B cell (primary cell): ENCODE measurements at regions not wholly inside any gene's neighbourhood (a gene's known extent, or its start where the extent isn't known, plus 50 kb on each side); places are given as distances from the start of the nearest gene placed in this dataset.

Source experiments
- ATAC-seq: fragments of 200-7000 bp; cut with Tn5 transposase; one replicate; pipeline ENCODE4 v1.10.0; 2021; ENCODE audit warnings: low read depth, mild to moderate bottlenecking, moderate number of reproducible peaks, moderate library complexity
- CTCF ChIA-PET: fragments of 350-600 bp; sonication (Branson Sonifier 250); formaldehyde crosslinking; loops from one replicate; lab custom pipeline; 2021; ENCODE audit warnings: antibody characterized with exemption, inconsistent platforms; lab: Charles Lee
- POLR2A ChIA-PET: fragments of 350-600 bp; sonication (Branson Sonifier 250); formaldehyde crosslinking; loops from one replicate; lab custom pipeline; 2021; ENCODE audit warnings: antibody characterized with exemption; lab: Charles Lee
- DNase-seq: peaks from one replicate; pipeline ENCODE4 v3.0.0; 2013
- H2AFZ ChIP-seq: 2 replicates; pipeline ENCODE4 v1.6.1; 2012; ENCODE audit warnings: mild to moderate bottlenecking, low read depth, low read length; ENCODE audit not compliant: insufficient read depth, poor library complexity, severe bottlenecking
- H3K27ac ChIP-seq, 2 donors: 1 replicate in 1 of 2; 2 replicates in 1 of 2; pipeline ENCODE4 v1.5.1; 2012 to 2013; ENCODE audit warnings: low read length in 2 of 2, mild to moderate bottlenecking in 2 of 2, moderate library complexity in 1 of 2
- H3K27me3 ChIP-seq, 4 experiments: fragments of 200-600 bp in 1 of 4; sonication (generic) in 1 of 4; replicated peaks in 1 of 4; 1 replicate in 2 of 4; 2 replicates in 2 of 4; pipeline versions ENCODE4 v1.6.1 to v1.7.0; 2013 to 2016; ENCODE audit warnings: low read length in 3 of 4, mild to moderate bottlenecking in 2 of 4, mixed read lengths in 1 of 4, moderate library complexity in 1 of 4; ENCODE audit not compliant: insufficient read depth in 4 of 4, control insufficient read depth in 3 of 4; ENCODE audit errors: control extremely low read depth in 1 of 4
- H3K36me3 ChIP-seq, 2 experiments: replicated peaks in 1 of 2; 1 replicate in 1 of 2; 2 replicates in 1 of 2; pipeline versions ENCODE4 v1.6.1 to v1.7.1; 2013; ENCODE audit warnings: low read length in 1 of 2; ENCODE audit not compliant: insufficient read depth in 2 of 2, control insufficient read depth in 1 of 2; ENCODE audit errors: control extremely low read depth in 1 of 2, extremely low read depth in 1 of 2
- H3K4me1 ChIP-seq, 2 donors: fragments of 200-600 bp in 1 of 2; sonication (generic) in 1 of 2; 1 replicate in 1 of 2; 2 replicates in 1 of 2; pipeline versions ENCODE4 v1.5.1 to v1.6.1; 2013 to 2017; ENCODE audit warnings: low read length in 2 of 2; ENCODE audit not compliant: control insufficient read depth in 2 of 2, insufficient read depth in 2 of 2
- H3K4me2 ChIP-seq: replicated peaks from 2 replicates; pipeline ENCODE3; 2012; ENCODE audit warnings: mild to moderate bottlenecking, low read depth, low read length; ENCODE audit not compliant: poor library complexity, severe bottlenecking
- H3K4me3 ChIP-seq, 5 experiments: fragments of 200-600 bp in 1 of 5; sonication (generic) in 1 of 5; 1 replicate in 3 of 5; 2 replicates in 2 of 5; pipeline versions ENCODE4 v1.5.1 to v1.7.0; 2011 to 2016; ENCODE audit warnings: low read length in 4 of 5, mild to moderate bottlenecking in 4 of 5, low read depth in 2 of 5, control low read depth in 1 of 5, moderate library complexity in 1 of 5; ENCODE audit not compliant: insufficient read depth in 1 of 5; ENCODE audit errors: control extremely low read depth in 1 of 5, extremely low read depth in 1 of 5
- H3K79me2 ChIP-seq: fragments of 200-600 bp; sonication (generic); one replicate; pipeline ENCODE4 v1.6.0; 2016; ENCODE audit warnings: low read length; ENCODE audit not compliant: control insufficient read depth, insufficient read depth
- H3K9ac ChIP-seq: fragments of 200-600 bp; sonication (generic); 2 replicates; pipeline ENCODE4 v1.6.1; 2017; ENCODE audit warnings: mild to moderate bottlenecking, low read length, moderate library complexity
- H3K9me3 ChIP-seq, 3 donors: one replicate each; pipeline versions ENCODE4 v1.6.1 to v1.7.1; 2013; ENCODE audit warnings: low read length in 2 of 3; ENCODE audit not compliant: control insufficient read depth in 2 of 3, insufficient read depth in 1 of 3; ENCODE audit errors: control extremely low read depth in 1 of 3
- H4K20me1 ChIP-seq: 2 replicates; pipeline ENCODE4 v1.6.0; 2012; ENCODE audit warnings: mild to moderate bottlenecking, low read length; ENCODE audit not compliant: insufficient read depth, control insufficient read depth, poor library complexity, severe bottlenecking
- H3K27ac Mint-ChIP-seq: one replicate; pipeline ENCODE4 v1.8.0; 2021; ENCODE audit warnings: mixed read lengths
- H3K27me3 Mint-ChIP-seq: one replicate; pipeline ENCODE4 v1.8.0; 2021; ENCODE audit warnings: mixed read lengths
- H3K4me1 Mint-ChIP-seq: one replicate; pipeline ENCODE4 v1.8.0; 2021; ENCODE audit warnings: mixed read lengths
- H3K4me3 Mint-ChIP-seq: one replicate; pipeline ENCODE4 v1.8.0; 2021; ENCODE audit warnings: mixed read lengths
- H3K9me3 Mint-ChIP-seq: one replicate; pipeline ENCODE4 v1.8.0; 2022; ENCODE audit warnings: mixed read lengths; ENCODE audit not compliant: insufficient read depth
- EZH2 ChIP-seq: IDR thresholded peaks from 2 replicates; pipeline ENCODE4 v1.6.1; 2012; ENCODE audit warnings: borderline replicate concordance, low read depth, mild to moderate bottlenecking, moderate library complexity, low read length; ENCODE audit not compliant: insufficient read depth, poor library complexity, severe bottlenecking
- WGBS: methylation state at CpG from one replicate; pipeline ENCODE4 v1.1.5; 2013; ENCODE audit warnings: missing lambda C conversion rate; ENCODE audit not compliant: insufficient coverage; 5-methylcytosine and 5-hydroxymethylcytosine counted together
- intact Hi-C: fragments of 100-400 bp; cut with micrococcal nuclease; formaldehyde crosslinking; loops from one replicate; pipeline ENCODE4 v1.10.0; 2022
- TF ChIP-seq, protein P1 (sequence below): fragments of 200-600 bp; IDR thresholded peaks from one replicate; pipeline ENCODE4 v1.8.0; 2022; ENCODE audit warnings: antibody characterized with exemption, mild to moderate bottlenecking

DNA sequence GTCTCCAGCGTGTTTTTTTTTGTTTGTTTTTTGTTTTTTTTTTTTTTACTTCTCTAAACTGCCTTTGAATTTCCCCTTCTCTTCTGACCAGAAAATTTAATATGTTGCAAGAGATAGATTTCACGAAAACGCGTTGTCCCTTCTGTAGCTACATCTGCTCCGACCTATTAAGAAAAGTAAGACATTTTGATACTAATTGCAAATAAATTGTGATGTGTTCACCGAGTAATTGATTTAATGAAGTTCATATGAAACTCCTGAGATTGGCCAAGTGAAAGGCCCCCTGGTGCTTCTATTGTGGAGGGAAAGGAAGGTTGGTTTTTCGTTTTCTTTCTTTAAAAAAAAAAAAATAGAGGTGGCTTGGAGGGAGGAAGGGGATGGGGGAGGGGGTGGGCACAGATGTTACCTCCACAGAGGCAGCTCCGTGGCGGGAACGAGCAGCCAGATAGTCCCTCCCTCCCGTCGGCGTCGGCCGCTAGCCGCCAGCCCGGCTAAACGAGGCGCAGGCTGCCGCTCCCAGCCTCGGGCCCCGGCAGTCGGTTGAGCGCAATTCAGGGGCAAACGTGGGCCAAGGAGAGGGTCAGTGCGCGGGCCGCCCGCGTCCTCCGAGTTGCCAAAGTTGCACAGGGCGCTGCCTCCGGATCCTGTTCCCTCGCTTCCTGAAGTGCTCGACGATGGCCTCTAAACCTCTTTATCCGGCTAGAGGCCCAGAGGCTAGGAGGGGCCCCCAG lies 139.1 kb upstream of the ZIC3 start:
- peaks cover 34% of the 10 kb centered on the region for H3K27me3 Mint-ChIP-seq
- H3K27me3 ChIP-seq: peaks cover 0 to 39% (median 16%) of the 10 kb centered on the region in 4 experiments
- CTCF ChIA-PET: no interaction called here

DNA sequence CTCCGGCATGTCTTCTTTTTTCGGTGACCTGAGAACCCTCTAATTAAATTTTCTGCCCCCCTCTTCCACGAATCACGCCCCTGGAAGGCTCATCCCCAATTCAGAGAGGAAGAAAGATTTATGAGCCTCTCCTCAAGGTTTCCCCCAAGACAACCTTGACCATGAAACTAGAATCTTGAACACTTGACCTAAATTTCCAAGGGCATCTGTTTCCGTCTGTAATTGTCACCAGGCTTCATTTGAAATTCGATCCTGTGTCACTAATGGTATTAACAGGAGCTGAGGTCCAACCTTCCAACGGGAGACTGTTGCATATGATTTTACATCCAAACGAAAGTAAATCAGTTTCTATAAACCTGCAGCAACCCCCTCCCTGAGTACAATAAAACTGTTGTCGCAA lies 139.9 kb upstream of the ZIC3 start:
- H3K27ac Mint-ChIP-seq: no peak overlapping the region
- Histone ChIP-seq H3K36me3 (no peaks in the 10 kb centered on the region), H2AFZ (no peak overlapping the region), H3K4me1 (peaks cover 11 to 17% of the 10 kb centered on the region in 2 donors), H3K9me3 (peaks cover 0 to 22% (median 0%) of the 10 kb centered on the region in 3 donors), H3K4me3 (no peak overlapping the region), H3K9ac (no peak overlapping the region), H3K4me2 (no peak overlapping the region), H3K79me2 (no peaks in the 10 kb centered on the region), H3K27ac (no peak overlapping the region), H3K27me3 (peaks cover 0 to 39% (median 16%) of the 10 kb centered on the region in 4 experiments), H4K20me1 (no peaks in the 10 kb centered on the region)
- no peaks in the 10 kb centered on the region for H3K9me3 Mint-ChIP-seq
- H3K27me3 Mint-ChIP-seq: peaks cover 34% of the 10 kb centered on the region
- DNase-seq: no peak
- CTCF ChIA-PET: no interaction called here
- TF ChIP-seq, protein P1, sequence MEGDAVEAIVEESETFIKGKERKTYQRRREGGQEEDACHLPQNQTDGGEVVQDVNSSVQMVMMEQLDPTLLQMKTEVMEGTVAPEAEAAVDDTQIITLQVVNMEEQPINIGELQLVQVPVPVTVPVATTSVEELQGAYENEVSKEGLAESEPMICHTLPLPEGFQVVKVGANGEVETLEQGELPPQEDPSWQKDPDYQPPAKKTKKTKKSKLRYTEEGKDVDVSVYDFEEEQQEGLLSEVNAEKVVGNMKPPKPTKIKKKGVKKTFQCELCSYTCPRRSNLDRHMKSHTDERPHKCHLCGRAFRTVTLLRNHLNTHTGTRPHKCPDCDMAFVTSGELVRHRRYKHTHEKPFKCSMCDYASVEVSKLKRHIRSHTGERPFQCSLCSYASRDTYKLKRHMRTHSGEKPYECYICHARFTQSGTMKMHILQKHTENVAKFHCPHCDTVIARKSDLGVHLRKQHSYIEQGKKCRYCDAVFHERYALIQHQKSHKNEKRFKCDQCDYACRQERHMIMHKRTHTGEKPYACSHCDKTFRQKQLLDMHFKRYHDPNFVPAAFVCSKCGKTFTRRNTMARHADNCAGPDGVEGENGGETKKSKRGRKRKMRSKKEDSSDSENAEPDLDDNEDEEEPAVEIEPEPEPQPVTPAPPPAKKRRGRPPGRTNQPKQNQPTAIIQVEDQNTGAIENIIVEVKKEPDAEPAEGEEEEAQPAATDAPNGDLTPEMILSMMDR: no peak
- TF ChIP-seq EZH2: no peak
- H3K4me1 Mint-ChIP-seq: peaks cover 10% of the 10 kb centered on the region
- no peak for ATAC-seq
- H3K4me3 Mint-ChIP-seq: no peak overlapping the region
- WGBS: 0% methylated on average over 1 of the region's 9 CpGs
- POLR2A ChIA-PET: no interaction called here
- intact Hi-C loops: no loop called here

More for the DNA sequence above, 139.1 kb upstream of the ZIC3 start:
- H4K20me1 ChIP-seq: no peaks in the 10 kb centered on the region
- Mint-ChIP-seq H3K27ac (no peak overlapping the region), H3K4me3 (peak overlapping the region; percentile 35), H3K9me3 (no peaks in the 10 kb centered on the region), H3K4me1 (peaks cover 10% of the 10 kb centered on the region)
- intact Hi-C loops: no loop called here
- H3K9ac ChIP-seq: no peak overlapping the region
- no peak overlapping the region for H3K4me3 ChIP-seq
- no peak for ATAC-seq
- 8% methylated on average over 21 of the region's 37 CpGs for WGBS
- no peak overlapping the region for H2AFZ ChIP-seq
- H3K4me2 ChIP-seq: peak overlapping the region; percentile 67
- DNase-seq: no peak
- TF ChIP-seq EZH2: no peak
- TF ChIP-seq, protein P1: no peak
- H3K4me1 ChIP-seq: peaks cover 11 to 17% of the 10 kb centered on the region in 2 donors
- POLR2A ChIA-PET: no interaction called here
- H3K27ac ChIP-seq: no peak overlapping the region
- no peaks in the 10 kb centered on the region for H3K36me3 ChIP-seq
- no peaks in the 10 kb centered on the region for H3K79me2 ChIP-seq
- H3K9me3 ChIP-seq: peaks cover 0 to 22% (median 0%) of the 10 kb centered on the region in 3 donors
